T-cell (primary cell): ENCODE measurements at regions not wholly inside any gene's neighbourhood (a gene's known extent, or its start where the extent isn't known, plus 50 kb on each side); places are given as distances from the start of the nearest gene placed in this dataset.
"Not testable (repeated sequence)": the region's sequence is repeated elsewhere in the genome, so short reads cannot be mapped to it uniquely, and the experiment has no call there.

Experiments
- ATAC-seq, 4 experiments: fragments of 200-7000 bp in 3 of 4; fragments of 150-1000 bp in 1 of 4; cut with Tn5 transposase; replicated peaks in 1 of 4; 1 replicate in 3 of 4; 2 replicates in 1 of 4; pipeline ENCODE4 v1.10.0; 2021; ENCODE audit warnings: moderate library complexity in 3 of 4, mild to moderate bottlenecking in 2 of 4, moderate number of reproducible peaks in 1 of 4
- CTCF ChIA-PET, 2 donors: fragments of 300-600 bp; sonication (Branson Sonifier 250); formaldehyde crosslinking; loops; one replicate each; lab custom pipeline; 2022; ENCODE audit warnings: antibody characterized with exemption in 2 of 2; lab: Charles Lee
- POLR2A ChIA-PET, 2 donors: fragments of 300-600 bp; sonication (Branson Sonifier 250); formaldehyde crosslinking; loops; one replicate each; lab custom pipeline; 2022; ENCODE audit warnings: antibody characterized with exemption in 2 of 2; lab: Charles Lee
- DNase-seq, 35 experiments: peaks; one replicate each; pipeline versions ENCODE4 v3.0.0 to v3.0.0-alpha.2; 2013 to 2023
- H3K27ac ChIP-seq: one replicate; pipeline ENCODE4 v1.5.1; 2013; ENCODE audit warnings: low read length
- H3K27me3 ChIP-seq, 2 experiments: replicated peaks in 1 of 2; 1 replicate in 1 of 2; 2 replicates in 1 of 2; pipeline versions ENCODE4 v1.6.1 to v1.7.0; 2013; ENCODE audit warnings: low read length in 1 of 2, mixed read lengths in 1 of 2; ENCODE audit not compliant: control insufficient read depth in 2 of 2, insufficient read depth in 2 of 2; ENCODE audit errors: extremely low read depth in 1 of 2
- H3K36me3 ChIP-seq, 2 donors: 1 replicate in 1 of 2; 2 replicates in 1 of 2; pipeline versions ENCODE4 v1.6.1 to v1.7.0; 2013; ENCODE audit warnings: low read length in 1 of 2; ENCODE audit not compliant: control insufficient read depth in 2 of 2, insufficient read depth in 1 of 2; ENCODE audit errors: extremely low read depth in 1 of 2
- H3K4me1 ChIP-seq, 2 experiments: 1 replicate in 1 of 2; 2 replicates in 1 of 2; pipeline versions ENCODE4 v1.6.1 to v1.7.0; 2013; ENCODE audit warnings: low read length in 2 of 2, mixed read lengths in 1 of 2; ENCODE audit not compliant: insufficient read depth in 2 of 2, control insufficient read depth in 1 of 2; ENCODE audit errors: extremely low read depth in 1 of 2
- H3K4me3 ChIP-seq, 2 donors: 1 replicate in 1 of 2; 2 replicates in 1 of 2; pipeline versions ENCODE4 v1.5.1 to v1.7.0; 2013; ENCODE audit warnings: mild to moderate bottlenecking in 2 of 2, low read length in 1 of 2, moderate library complexity in 1 of 2; ENCODE audit not compliant: control insufficient read depth in 1 of 2; ENCODE audit errors: extremely low read depth in 1 of 2
- H3K9me3 ChIP-seq: 2 replicates; pipeline ENCODE4 v1.7.0; 2013
- H3K27ac Mint-ChIP-seq, 2 donors: one replicate each; pipeline ENCODE4 v1.8.0; 2020 to 2021; ENCODE audit warnings: mild to moderate bottlenecking in 2 of 2, mixed read lengths in 2 of 2
- H3K27me3 Mint-ChIP-seq, 2 donors: one replicate each; pipeline ENCODE4 v1.8.0; 2021 to 2022; ENCODE audit warnings: mixed read lengths in 2 of 2
- H3K36me3 Mint-ChIP-seq: one replicate; pipeline ENCODE4 v1.8.0; 2021; ENCODE audit warnings: mixed read lengths
- H3K4me1 Mint-ChIP-seq, 3 donors: one replicate each; pipeline ENCODE4 v1.8.0; 2020 to 2022; ENCODE audit warnings: mixed read lengths in 3 of 3, mild to moderate bottlenecking in 1 of 3
- H3K4me3 Mint-ChIP-seq, 3 donors: one replicate each; pipeline ENCODE4 v1.8.0; 2020 to 2022; ENCODE audit warnings: mild to moderate bottlenecking in 3 of 3, mixed read lengths in 3 of 3, moderate library complexity in 3 of 3
- H3K9me3 Mint-ChIP-seq, 3 donors: one replicate each; pipeline ENCODE4 v1.8.0; 2020 to 2022; ENCODE audit warnings: mixed read lengths in 3 of 3
- WGBS: methylation state at CpG from one replicate; pipeline ENCODE4 v1.1.5; 2013; ENCODE audit warnings: missing lambda C conversion rate; ENCODE audit not compliant: insufficient coverage; 5-methylcytosine and 5-hydroxymethylcytosine counted together

GRCh38 chr4:186384328-186384727, 118.3 kb downstream of the F11 start:
- H3K9me3 Mint-ChIP-seq, H3K4me1 ChIP-seq, ATAC-seq, H3K27me3 Mint-ChIP-seq, H3K4me3 Mint-ChIP-seq, H3K4me3 ChIP-seq, H3K9me3 ChIP-seq, H3K27ac ChIP-seq, H3K36me3 Mint-ChIP-seq, H3K27me3 ChIP-seq, H3K4me1 Mint-ChIP-seq, CTCF ChIA-PET, POLR2A ChIA-PET, H3K36me3 ChIP-seq, DNase-seq, H3K27ac Mint-ChIP-seq: not testable (repeated sequence)
- WGBS, result no CpG with 5 or more reads among the region's 1 CpG

GRCh38 chr4:186368281-186368680, 102.3 kb downstream of the F11 start:
- H3K9me3 Mint-ChIP-seq, result peaks cover 17 to 22% (median 17%) of the 10 kb centered on the region in 3 donors
- ChIA-PET POLR2A (no interaction called here), CTCF (no interaction called here)
- Histone ChIP-seq H3K4me1 (no peaks in the 10 kb centered on the region), H3K36me3 (no peaks in the 10 kb centered on the region), H3K27ac (no peak overlapping the region), H3K27me3 (no peaks in the 10 kb centered on the region), H3K9me3 (peaks cover 3% of the 10 kb centered on the region), H3K4me3 (no peak overlapping the region)
- DNase-seq (no peak), ATAC-seq (no peak)
- WGBS, result 52% methylated on average over 3 of the region's 4 CpGs
- no peak overlapping the region for H3K4me3 Mint-ChIP-seq
- no peaks in the 10 kb centered on the region for H3K4me1 Mint-ChIP-seq
- H3K27me3 Mint-ChIP-seq, result no peaks in the 10 kb centered on the region
- no peaks in the 10 kb centered on the region for H3K36me3 Mint-ChIP-seq
- H3K27ac Mint-ChIP-seq, result no peak overlapping the region

GRCh38 chr4:186366326-186366725, 100.3 kb downstream of the F11 start:
- no peaks in the 10 kb centered on the region for H3K4me1 Mint-ChIP-seq
- no peaks in the 10 kb centered on the region for H3K36me3 ChIP-seq
- H3K27me3 ChIP-seq, result no peaks in the 10 kb centered on the region
- H3K9me3 Mint-ChIP-seq, result peaks cover 17 to 22% (median 17%) of the 10 kb centered on the region in 3 donors
- no peak for DNase-seq
- ATAC-seq, result no peak
- no peak overlapping the region for H3K27ac Mint-ChIP-seq
- H3K4me1 ChIP-seq, result no peaks in the 10 kb centered on the region
- no peak overlapping the region for H3K4me3 ChIP-seq
- ChIA-PET CTCF (no interaction called here), POLR2A (no interaction called here)
- H3K36me3 Mint-ChIP-seq, result no peaks in the 10 kb centered on the region
- no peak overlapping the region for H3K4me3 Mint-ChIP-seq
- peaks cover 3% of the 10 kb centered on the region for H3K9me3 ChIP-seq
- no peaks in the 10 kb centered on the region for H3K27me3 Mint-ChIP-seq
- H3K27ac ChIP-seq, result no peak overlapping the region
- 100% methylated on average over 2 of the region's 5 CpGs for WGBS

- peaks cover 17 to 22% (median 17%) of the 10 kb centered on the region in 3 donors for H3K9me3 Mint-ChIP-seq
- ATAC-seq, DNase-seq, H3K27ac Mint-ChIP-seq, H3K4me1 ChIP-seq, H3K4me1 Mint-ChIP-seq, H3K36me3 Mint-ChIP-seq, H3K27me3 ChIP-seq, H3K36me3 ChIP-seq, H3K9me3 ChIP-seq, POLR2A ChIA-PET, H3K27me3 Mint-ChIP-seq, H3K4me3 Mint-ChIP-seq, H3K27ac ChIP-seq, CTCF ChIA-PET, H3K4me3 ChIP-seq: not testable (repeated sequence)
- WGBS, result 100% methylated on average over 2 of the region's 6 CpGs
Measured at GRCh38 chr4:186363038-186363437, 97.0 kb downstream of the F11 start.

GRCh38 chr4:186360551-186360950, 94.6 kb downstream of the F11 start:
- H3K27ac Mint-ChIP-seq, result no peak overlapping the region
- H3K36me3 ChIP-seq, result no peaks in the 10 kb centered on the region
- POLR2A ChIA-PET, result no interaction called here
- H3K27ac ChIP-seq, result no peak overlapping the region
- peaks cover 3% of the 10 kb centered on the region for H3K9me3 ChIP-seq
- no peaks in the 10 kb centered on the region for H3K27me3 Mint-ChIP-seq
- H3K4me1 Mint-ChIP-seq, result no peaks in the 10 kb centered on the region
- H3K27me3 ChIP-seq, result no peaks in the 10 kb centered on the region
- H3K9me3 Mint-ChIP-seq, result peaks cover 17% of the 10 kb centered on the region in 3 donors
- CTCF ChIA-PET, result no interaction called here
- WGBS, result 100% methylated on average over 1 of the region's 4 CpGs
- H3K4me1 ChIP-seq, result no peaks in the 10 kb centered on the region
- H3K36me3 Mint-ChIP-seq, result no peaks in the 10 kb centered on the region
- no peak for DNase-seq
- no peak for ATAC-seq
- H3K4me3 Mint-ChIP-seq, result no peak overlapping the region
- no peak overlapping the region for H3K4me3 ChIP-seq

GRCh38 chr4:186351668-186352194, 85.7 kb downstream of the F11 start:
- Mint-ChIP-seq H3K27me3 (peaks cover 0 to 12% of the 10 kb centered on the region in 2 donors), H3K36me3 (no peaks in the 10 kb centered on the region), H3K9me3 (no peaks in the 10 kb centered on the region), H3K4me1 (no peaks in the 10 kb centered on the region), H3K4me3 (no peak overlapping the region), H3K27ac (no peak overlapping the region)
- DNase-seq (no peak), ATAC-seq (no peak)
- CTCF ChIA-PET, result no interaction called here
- Histone ChIP-seq H3K4me3 (no peak overlapping the region), H3K36me3 (no peaks in the 10 kb centered on the region), H3K27ac (no peak overlapping the region), H3K4me1 (no peaks in the 10 kb centered on the region), H3K27me3 (no peaks in the 10 kb centered on the region), H3K9me3 (no peaks in the 10 kb centered on the region)
- POLR2A ChIA-PET, result no interaction called here
- 86% methylated on average over 5 of the region's 7 CpGs for WGBS

- ChIA-PET CTCF (no interaction called here), POLR2A (no interaction called here)
- Histone ChIP-seq H3K4me1 (no peaks in the 10 kb centered on the region), H3K27ac (no peak overlapping the region), H3K9me3 (no peaks in the 10 kb centered on the region), H3K4me3 (no peak overlapping the region), H3K36me3 (no peaks in the 10 kb centered on the region), H3K27me3 (peaks cover 0 to 2% of the 10 kb centered on the region in 2 experiments)
- Mint-ChIP-seq H3K27me3 (peaks cover 5 to 14% of the 10 kb centered on the region in 2 donors), H3K27ac (no peak overlapping the region), H3K4me3 (no peak overlapping the region), H3K9me3 (no peaks in the 10 kb centered on the region), H3K36me3 (no peaks in the 10 kb centered on the region), H3K4me1 (no peaks in the 10 kb centered on the region)
- ATAC-seq, result no peak
- 84% methylated on average over 8 of the region's 10 CpGs for WGBS
- no peak for DNase-seq
Measured at GRCh38 chr4:186348433-186348832, 82.4 kb downstream of the F11 start.
